GM12872 (cell line): ENCODE measurements at regions not wholly inside any gene's neighbourhood (a gene's known extent, or its start where the extent isn't known, plus 50 kb on each side); places are given as distances from the start of the nearest gene placed in this dataset.

Source experiments
- TF ChIP-seq, protein P1 (sequence below): IDR thresholded peaks from 3 replicates; pipeline ENCODE4 v1.5.1; 2011; ENCODE audit warnings: low read depth, mild to moderate bottlenecking, low read length, moderate library complexity; ENCODE audit not compliant: insufficient read depth

DNA sequence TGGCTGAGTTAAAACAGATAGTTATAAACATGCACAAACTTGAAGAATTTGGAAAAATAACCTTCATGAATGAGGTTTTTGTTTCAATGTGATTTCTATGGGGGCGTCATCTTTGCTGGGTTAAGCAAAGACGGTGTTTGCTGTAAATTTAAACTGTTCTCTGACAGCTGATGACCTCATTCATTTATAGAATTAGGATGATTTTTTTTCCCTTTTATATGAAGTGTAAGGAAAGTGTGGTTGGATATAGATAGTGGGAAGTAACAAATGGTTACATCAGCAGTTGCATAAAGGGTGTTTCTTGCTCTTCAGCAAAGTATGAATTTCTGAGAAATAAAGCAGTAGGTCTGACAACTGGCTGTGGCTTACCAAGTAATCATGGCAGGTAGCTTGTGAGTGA, 137.2 kb upstream of the CENPW start:
- TF ChIP-seq, protein P1, sequence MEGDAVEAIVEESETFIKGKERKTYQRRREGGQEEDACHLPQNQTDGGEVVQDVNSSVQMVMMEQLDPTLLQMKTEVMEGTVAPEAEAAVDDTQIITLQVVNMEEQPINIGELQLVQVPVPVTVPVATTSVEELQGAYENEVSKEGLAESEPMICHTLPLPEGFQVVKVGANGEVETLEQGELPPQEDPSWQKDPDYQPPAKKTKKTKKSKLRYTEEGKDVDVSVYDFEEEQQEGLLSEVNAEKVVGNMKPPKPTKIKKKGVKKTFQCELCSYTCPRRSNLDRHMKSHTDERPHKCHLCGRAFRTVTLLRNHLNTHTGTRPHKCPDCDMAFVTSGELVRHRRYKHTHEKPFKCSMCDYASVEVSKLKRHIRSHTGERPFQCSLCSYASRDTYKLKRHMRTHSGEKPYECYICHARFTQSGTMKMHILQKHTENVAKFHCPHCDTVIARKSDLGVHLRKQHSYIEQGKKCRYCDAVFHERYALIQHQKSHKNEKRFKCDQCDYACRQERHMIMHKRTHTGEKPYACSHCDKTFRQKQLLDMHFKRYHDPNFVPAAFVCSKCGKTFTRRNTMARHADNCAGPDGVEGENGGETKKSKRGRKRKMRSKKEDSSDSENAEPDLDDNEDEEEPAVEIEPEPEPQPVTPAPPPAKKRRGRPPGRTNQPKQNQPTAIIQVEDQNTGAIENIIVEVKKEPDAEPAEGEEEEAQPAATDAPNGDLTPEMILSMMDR = no peak

DNA sequence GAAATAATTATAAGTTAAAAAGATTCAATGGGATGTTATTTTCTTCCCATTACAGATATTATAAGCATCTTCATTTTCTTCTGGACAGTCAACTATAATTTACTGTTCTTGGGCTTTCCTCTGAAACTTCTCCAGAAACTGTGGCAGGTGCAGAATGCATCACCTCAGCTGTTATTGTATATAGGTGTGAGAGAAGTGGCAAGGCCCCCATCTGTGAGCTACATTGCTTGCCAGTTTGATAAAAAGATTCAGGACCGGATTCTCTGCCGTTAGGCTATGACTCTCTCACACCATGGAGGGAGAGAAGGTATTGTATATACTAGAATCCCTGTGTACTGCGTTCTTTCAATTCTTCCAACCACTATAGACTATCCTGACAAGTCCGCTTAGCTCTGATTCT, 135.8 kb upstream of the CENPW start:
- TF ChIP-seq, protein P1 = no peak

GRCh38 chr6:126204598-126204997, 135.3 kb upstream of the CENPW start:
- TF ChIP-seq, protein P1 = no peak

DNA sequence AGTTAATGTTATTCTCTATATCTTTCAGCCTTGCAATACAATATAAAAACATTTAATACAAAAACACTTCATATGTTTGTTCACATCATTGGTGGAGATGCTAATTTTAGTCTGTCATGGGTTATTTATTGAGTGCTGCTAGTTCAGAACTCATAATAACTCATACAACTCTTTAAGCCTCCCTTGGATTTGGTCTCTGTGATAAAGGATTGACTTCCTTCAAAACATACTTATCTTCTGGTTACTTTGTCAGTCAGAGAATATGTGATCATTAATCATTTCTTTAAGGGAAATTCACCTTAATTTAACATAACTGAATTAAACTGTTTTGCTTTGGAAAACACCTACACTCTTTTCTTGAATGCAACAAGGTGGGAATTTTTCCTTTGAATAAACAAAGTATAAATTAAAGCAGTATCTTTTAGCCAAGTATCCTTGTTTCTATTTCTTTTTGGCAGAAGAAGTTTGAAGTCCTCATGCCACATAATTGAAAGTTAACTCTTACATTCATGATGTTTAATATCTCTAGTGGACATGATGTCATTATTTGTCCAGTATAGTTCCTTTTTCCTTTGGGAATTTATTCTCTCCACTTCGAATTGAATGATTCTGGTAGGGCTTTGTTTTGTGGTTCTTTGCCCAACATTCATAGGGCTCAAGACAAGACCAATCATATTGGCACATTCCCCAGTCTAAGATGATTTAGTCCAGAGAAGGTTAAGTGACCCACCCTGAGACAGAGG, 133.2 kb upstream of the CENPW start:
- TF ChIP-seq, protein P1 = no peak

DNA sequence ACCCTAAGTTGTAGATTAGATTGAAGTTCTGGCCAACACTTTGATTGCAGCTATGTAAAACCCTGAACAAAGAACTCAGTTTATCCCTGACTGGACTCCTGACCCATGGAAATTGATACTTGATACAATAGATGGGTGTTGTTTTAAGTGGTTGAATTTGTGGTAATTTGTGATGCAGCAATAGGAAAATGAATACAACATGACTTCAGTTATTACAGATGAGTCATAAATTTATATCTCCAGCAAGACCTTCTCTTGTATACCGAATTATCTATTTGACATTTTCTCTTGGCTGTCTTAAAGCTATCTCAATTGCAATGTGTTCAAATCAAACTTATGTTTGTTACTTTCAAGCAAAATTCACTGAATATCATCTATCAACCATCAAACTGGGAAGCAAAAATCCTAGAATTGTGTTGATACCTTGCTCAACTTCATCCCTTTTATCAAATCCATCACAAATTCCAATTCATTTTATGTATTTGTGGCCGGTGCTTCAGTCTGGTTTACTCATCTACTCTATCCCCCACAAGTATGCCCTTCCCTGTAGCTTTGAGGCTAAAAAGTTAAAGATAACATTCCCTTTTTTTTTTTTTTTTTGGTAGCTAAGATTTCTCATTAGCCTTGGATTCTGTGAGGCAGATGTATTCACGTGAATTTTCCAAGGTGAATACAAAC, 129.4 kb upstream of the CENPW start:
- TF ChIP-seq, protein P1 = no peak

DNA sequence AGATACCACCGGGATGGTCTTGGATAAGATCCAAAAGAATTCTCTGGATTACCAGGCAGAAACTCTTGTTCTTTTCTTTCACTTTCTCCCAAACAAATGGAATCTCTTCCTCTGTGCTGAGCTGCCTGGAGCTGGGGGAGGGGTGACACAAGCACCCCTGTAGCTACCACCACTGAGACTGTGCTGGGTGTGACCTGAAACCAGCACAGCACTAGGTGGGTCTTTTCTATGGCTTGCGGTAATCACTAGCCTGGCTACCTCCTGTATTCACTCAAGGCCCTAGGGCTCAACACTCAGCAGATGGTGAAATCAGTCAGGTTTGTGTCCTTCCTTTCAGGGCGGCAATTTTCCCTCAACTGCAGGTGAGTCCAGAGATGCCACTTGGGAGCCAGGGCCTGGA, 122.4 kb upstream of the CENPW start:
- TF ChIP-seq, protein P1 = no peak

GRCh38 chr6:126227833-126228702, 111.8 kb upstream of the CENPW start:
- TF ChIP-seq, protein P1 = no peak
